GM18858 (cell line): ENCODE measurements at regions not wholly inside any gene's neighbourhood (a gene's known extent, or its start where the extent isn't known, plus 50 kb on each side); places are given as distances from the start of the nearest gene placed in this dataset.

ENCODE experiments used
- ATAC-seq: cut with Tn5 transposase; IDR thresholded peaks from one replicate; pipeline ENCODE4 v1.9.1; 2021; ENCODE audit not compliant: unreplicated experiment

DNA sequence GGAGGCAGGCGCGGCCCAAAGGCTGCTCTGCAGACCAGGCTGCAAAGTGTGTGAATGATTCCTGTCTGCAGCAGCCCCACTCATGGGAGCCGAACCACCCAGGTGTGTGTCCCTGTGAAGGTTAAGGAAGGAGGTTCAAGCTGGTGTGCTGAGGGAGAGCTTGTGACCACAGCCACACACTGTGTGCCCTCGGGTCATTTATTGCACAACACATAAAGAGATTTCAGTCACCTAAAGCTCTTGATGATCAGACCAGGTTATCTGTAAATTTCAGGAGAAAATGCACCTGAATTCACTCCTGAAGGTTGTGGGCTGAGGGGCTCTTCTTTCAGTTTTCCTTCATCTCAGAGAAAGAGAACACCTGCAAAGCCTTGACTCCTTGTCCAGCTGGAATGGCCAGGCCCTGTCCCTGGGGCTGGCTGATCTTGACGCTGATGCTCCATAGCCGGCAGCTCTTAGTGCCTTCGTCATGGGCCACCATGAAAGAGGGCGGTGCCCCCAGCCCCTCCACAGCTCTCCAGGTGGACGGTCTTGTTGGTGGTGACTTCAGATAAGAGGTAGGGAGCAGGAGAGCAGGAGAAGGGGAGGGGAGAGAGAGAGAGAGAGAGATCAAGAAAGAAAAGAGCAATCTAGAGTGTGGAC is 110.8 kb upstream of the C1QTNF9B start:
- ATAC-seq: no peak

DNA sequence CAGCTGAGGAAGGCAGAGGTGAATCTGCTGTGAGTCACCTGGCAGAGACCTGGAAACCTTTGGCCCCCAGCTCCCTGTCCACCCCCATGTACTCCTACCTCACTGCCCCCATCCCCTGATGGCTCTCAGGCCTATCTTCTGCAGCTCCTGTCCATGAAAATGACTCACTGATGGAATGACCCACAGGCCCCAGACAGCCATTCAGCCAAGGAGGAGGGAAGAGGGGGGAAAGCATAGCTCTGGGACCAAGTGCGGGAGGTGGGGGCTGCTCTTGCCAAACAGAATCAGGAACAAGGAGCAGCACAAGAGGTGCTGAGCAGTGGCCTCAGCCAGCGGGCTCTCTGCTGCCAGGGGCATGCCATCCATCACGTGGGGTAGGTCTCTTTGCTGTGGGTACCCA is 111.4 kb upstream of the C1QTNF9B start:
- ATAC-seq: no peak

DNA sequence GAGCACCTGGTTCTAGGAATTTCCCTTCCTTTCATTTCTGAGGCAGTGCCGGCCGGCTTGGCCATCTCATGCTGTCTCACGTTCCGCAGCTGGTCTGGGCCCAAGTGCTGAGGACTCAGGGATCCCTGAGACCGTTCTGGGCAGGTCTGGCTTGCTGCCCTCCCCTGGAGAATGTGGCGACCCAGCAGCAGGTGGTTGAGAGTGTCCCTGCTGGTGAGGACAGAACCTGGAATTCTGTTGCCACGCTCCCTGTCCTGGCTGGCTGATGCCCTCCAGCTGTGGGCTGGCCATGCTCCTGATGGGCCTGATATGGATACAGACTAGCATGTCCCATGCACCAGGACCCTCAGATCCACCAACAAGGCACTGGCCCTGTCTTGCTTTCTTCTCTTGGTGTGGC is 114.0 kb upstream of the C1QTNF9B start:
- ATAC-seq: no peak

DNA sequence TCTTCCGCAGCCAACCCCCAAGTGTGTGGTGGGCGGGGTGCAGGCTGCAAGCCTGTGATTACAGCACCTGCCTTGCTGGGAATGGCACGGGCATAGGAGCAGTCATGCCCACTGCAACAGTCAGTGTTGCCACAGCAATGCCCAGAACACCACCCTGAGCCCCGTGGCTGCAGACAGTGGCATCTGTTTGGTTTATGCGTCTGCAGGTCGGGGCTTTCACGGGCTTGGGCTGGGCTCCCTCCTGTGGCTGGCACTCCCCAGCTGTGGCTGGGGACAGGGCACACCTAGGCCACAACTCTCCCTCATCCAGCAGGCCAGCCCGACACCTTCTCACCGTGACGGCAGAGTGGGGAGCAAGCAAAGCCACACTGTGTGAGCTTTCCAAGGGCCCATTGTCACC is 115.3 kb upstream of the C1QTNF9B start:
- ATAC-seq: no peak

DNA sequence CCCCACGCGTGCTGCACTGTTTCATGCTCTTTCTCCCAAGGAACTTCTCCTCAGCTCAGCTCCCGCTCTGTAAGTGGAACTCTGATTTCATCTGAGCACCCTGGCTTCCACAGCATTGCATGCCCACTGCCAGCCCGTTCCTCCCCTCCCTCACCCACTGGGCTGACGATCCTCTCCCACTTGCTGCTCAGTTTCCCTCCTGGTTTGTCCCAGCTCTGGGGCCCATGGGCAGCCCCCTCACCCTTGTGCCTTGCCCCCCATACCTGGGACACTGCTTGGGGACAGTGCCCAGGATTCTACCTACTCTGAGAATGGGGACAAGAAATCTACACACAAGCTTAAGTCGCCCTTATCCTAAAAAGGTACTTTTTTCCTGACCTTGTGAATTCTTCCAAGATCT is 115.9 kb upstream of the C1QTNF9B start:
- ATAC-seq: no peak

DNA sequence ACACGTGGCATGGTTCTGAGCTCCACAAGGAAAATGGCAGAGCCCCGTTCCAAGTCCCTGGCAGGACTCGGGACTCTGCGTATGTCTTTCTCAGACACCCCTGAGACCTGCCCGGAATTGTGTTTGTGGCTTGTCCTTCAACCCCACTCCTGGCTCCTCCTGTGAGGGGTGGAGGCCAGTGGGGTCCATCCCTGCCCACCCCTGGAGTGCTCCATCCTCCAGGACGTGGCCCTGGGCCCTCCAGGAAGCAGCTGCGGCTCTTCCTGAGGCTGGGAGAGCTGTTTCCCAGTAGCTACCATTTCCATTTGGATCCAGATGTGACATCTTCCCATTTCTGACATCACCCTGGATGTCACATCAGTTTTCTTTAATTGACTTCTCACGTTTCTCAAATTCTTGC is 118.7 kb upstream of the C1QTNF9B start:
- ATAC-seq: no peak

DNA sequence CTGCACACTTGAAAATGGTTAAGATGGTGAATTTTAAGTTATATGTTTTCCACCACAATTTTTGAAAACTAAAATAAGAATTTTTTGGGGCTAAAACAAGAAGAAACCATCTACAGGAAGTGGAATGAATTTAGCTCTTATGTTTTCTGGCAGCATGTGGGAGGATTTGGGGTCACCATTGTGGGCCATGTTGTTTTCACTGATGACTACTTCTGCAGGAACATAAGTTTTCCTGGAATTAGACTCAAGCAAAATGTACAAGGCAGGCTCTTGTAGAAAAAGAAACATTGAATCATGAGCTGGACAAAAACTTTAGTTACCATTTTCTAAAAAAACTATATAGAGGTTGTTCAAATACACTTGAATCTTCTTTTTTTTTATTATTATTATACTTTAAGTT is 125.3 kb upstream of the C1QTNF9B start:
- ATAC-seq: no peak

DNA sequence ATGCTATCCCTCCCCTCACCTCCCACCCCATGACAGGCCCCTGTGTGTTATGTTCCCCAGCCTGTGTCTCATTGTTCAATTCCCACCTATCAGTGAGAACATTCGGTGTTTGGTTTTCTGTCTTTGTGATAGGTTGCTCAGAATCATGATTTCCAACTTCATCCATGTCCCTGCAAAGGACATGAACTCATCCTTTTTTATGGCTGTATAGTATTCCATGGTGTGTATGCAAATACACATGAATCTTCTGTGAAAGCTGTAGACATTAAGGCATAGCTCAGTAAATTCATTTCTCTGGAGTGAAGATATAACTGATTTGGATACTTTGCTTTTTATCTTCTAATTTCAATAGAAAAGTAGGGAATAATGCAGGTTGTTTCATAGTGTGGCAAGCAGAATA is 125.8 kb upstream of the C1QTNF9B start:
- no peak for ATAC-seq

DNA sequence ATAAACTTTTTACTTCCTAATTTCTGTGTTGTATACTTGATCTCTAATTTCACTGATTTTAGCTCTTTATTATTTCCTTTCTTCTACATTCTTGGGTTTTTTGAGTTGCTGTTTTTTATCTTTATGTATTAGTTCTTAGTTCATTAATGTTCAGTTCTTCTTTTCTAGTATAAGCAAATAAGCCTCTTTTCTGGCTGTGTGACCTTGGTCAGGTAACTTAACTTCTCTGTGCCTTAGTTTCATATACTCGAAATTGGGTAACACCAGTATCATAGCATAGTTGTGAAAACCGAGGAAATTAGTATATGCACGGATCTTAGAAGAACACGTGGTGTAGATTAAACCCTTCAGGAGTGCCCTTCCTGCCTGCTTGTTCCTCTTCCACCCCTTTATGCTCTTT is 130.2 kb upstream of the C1QTNF9B start:
- ATAC-seq: no peak

DNA sequence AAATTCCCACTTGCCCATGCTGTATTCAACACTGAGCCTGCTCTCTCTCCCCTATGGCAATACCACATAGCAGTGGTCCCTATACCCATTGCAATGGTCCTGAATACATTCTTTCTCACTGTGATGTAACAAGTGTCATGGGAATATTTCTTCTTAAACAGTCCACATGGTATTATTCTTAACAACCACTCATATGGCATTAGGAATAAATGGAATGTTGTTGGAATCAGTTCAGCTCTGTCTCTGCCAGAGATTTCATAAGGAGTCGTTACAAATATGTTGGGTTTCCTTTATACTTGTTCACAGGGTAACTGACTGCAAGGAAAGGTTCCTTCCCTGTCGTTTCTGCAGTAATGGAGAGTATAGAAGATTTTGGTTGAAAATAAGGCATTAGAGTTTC is 128.3 kb upstream of the SPATA13 start:
- no peak for ATAC-seq

DNA sequence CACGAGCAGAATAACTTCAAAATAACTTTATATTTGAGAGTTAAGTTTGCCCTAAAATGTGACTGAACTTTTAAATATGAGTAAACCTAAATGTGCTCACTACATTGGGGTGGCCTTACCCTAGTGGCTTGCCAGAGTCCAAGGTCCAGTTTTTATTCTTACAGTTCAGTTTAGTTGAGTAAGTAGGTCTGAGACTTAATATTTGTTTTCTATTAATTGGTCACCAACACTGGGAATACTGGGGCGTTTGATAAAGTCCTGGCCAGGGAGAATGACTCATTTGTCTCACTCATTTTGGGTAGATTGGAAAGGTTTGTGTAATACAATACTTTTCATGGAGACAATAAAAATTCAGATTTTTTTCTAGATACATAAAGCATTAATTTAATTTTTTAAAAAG is 127.8 kb upstream of the SPATA13 start:
- no peak for ATAC-seq

DNA sequence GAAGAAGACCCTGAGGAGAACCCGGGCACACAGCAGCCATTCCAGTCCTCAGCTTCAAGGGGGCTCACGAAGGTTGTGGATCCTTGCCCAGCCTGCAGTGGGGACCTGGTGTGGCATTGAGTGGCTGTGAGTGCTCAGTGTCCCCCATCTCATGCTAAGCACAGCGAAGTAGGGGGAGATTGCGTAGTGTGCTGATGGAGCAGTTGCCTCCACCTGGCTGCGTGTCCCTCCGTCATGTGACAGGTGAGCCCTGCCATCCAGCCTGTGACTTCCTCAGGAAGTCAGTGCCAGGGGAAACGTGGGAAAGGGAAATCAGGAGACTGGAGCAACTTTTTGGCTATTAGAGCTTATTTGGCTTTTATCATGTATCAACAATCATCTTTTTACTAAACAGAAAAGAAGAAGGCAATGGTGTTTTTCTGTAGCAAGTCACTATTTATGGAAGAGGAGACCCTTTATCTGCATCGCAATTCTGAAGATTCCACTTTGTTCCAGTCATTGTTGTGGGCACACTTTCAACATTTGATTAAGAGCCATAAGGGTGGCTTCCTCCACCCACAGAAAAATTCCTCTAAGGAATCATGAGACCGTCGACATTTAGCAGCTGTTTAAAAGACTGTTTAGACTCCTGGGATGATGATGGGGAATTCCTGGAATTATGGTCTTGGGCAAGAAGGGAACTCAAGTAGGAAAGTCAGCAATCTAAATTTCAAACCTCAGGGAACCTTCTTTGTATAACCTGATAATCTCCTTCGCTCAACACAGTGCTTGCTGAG is 126.8 kb upstream of the SPATA13 start:
- no peak for ATAC-seq

DNA sequence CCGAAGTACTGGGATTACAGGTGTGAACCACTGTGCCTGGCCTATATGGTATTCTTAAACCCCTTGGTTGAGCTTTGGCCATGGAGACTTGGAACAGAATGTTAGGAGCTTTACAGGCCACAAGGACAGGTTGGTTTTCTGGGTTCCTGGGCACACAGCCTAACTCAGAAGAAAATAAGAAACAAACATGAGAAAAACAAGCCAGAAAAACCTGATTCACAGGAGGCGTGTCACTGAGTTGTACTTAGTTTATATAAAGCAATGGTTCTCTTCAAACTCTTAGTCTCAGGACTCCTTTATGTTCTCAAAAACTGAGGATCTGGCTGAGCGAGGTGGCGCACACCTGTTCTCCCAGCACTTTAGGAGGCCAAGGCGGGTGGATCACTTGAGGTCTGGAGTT is 125.1 kb upstream of the SPATA13 start:
- no peak for ATAC-seq

DNA sequence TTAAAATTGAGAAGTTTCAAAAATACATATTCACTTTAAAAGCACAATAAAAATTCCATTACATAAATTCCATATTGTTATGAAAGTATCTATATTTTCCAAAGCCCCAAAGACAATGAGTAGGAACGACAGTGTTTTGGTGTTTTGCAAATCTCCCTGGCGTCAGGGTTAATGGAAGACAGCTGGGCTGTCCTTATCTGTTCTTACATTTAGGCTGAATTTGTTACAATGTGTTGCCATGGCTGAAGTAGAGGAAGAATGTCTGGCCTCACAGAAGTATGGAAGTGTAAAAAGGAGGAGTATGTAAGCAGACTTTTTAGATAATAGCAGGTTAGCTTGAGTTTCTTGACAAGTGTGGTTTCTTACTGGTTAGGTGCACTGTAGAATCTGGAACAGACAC is 124.4 kb upstream of the SPATA13 start:
- ATAC-seq: no peak

DNA sequence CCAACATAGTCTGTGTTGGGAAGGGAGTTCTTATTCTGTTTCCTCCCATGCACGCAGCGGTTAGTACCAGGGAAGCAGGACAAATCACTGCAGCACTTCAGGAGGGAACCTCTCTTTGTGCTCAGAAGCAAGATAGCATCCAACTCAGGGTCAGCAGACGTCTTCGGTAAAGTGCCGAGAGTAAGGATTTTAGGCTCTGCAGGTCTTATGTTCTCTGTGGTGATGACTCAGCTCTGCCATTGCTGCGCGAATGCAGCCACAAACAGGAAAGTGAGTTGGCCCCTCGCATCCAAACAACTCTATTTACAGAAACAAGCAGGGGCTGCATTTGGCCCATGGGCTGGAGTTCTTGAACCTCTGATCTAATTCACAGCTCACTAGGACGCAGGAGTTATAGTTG is 122.1 kb upstream of the SPATA13 start:
- ATAC-seq: no peak

DNA sequence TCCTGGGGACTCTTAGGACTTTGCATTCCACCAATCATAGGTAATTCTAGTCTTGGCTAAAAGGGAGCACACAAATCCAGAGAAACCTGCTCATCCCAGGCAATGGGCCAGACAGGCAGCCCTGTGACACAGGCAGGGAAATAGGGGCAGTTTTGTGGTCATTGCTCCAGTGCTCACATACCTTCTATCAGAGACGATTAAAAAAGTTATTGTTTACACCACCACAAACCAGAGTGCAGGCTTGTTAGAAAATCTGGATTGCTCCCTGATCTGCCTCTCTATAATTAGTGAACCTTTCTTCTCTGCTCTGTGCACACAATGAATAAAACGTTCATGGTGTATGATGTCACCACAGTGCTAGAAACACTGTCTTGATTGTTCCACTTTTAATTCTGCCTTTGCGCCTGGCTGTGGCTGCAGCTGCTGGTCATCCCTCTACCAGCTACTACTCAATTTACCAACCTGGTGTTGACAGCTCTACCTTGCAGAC is 121.6 kb upstream of the SPATA13 start:
- no peak for ATAC-seq

DNA sequence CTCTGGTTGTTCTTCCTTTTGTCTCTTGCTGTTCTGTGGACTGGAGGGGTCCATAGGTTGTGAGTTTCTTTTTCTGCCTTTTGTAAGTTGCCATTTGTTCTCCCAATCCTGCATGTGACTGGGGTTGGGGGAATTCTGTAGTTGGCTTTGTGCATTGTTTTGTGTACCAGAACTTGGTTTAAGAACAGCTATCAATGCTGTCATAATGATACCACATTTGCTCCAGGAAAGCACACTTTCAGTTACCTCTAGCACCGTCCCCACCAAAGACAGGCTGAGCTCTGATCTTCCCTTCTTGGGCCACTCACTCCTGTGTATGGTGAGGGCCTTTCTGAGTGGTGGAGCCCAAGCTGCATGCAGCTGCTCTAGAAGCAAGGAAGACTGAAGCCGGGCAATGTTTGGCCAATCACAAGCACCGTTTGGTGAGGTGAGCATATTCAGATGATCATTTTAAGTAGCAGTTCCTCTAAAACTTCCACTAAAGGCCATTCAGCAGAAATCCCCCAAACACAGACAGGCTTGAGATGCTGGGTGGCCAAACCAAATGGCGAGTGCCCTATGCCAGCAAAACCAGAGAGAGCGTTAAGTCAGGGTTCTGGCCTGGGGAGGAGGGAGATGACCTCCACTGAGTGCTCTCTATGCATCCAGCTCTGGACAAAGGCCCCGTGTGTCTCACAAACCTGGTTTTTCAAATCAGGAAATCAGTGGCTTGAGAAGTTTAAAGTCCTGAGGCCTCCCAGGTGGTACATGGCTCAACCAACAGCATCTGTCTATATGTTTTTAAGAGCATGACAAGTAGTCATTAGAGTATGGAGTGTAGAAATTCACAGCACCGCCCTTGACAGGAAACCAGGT is 120.7 kb upstream of the SPATA13 start:
- ATAC-seq: peak; percentile 78

DNA sequence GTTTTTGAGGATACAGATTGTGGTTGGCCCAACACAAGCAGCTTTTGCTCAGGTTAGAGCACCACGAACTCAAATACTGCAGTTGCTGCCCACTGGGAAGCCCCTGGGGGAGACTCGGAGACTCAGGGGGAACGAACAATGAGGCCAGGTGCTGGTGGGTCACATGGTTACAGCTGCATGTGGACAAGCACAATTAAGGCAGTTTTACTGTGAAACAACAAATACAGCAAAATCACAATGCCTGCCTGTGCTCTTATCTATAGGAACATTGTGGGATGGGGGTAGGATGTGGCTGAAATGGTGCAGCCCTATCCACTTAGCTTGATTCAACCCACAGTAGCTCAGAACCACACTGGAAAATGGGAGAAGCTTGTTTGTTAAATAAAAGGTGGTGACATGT is 119.7 kb upstream of the SPATA13 start:
- ATAC-seq: no peak

DNA sequence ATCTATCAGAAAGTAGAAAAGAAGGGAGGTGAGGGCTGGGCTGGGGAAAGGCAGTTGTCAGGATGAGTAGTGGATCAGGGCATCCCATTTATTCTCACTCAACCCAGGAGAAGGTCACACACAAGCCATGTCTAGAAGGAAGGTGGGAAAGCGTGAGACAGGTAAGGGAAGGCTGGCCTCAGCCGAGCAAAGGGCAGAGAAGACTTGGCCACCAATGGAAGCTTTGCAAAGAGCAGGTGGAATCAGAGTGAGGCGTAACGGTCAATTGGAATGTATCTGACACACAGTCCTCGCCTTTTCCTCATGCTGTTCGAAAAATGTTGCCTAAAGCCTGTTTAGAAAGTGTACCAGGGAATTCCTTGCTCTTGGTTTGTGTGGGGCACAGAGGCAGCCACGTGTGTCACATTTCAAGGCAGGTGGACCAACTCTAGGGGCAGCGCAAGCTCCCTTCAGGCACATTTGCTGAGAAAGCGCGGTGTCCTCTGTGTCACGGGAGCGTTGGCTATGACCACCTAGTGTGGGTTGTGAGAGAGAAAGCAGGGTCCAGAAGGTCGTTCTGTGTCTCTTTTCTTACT is 118.8 kb upstream of the SPATA13 start:
- ATAC-seq: no peak

DNA sequence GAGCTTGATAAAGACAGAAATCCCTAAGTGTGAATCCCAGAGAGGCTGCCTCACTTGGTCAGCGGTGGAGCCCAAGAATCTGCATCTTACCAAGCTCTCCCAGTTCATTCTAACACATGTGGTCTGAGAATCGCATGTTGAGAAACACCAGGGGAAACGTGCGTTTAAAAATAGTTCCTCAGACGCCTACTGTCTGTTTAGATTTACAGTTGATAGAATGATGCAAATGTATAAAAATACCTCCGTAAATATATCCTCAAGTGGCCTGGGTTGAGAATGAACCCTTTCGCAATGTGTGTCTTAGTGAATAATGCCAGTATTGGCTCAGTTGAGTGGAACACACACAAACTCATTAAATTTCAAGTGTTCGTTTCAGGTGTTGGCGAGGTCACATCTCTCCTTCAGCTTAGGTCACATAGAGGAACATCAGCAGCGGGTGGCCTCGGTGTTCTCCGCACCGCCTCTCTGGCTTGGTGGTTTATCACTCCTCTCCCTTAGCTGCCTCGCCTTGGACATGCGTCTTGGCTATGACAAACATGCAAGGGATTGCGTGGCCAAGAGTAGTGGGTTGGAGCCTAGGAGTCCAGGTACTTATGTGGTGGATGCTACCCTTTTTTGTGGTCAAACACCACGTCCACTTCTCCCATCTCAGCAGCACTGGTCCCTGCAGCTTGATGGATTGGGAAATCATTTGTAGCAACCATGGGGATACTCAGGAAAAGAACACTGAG is 117.6 kb upstream of the SPATA13 start:
- ATAC-seq: no peak
